ENCODE measurements at regions not wholly inside any gene's neighbourhood (a gene's known extent, or its start where the extent isn't known, plus 50 kb on each side); places are given as distances from the start of the nearest gene placed in this dataset.

DNA sequence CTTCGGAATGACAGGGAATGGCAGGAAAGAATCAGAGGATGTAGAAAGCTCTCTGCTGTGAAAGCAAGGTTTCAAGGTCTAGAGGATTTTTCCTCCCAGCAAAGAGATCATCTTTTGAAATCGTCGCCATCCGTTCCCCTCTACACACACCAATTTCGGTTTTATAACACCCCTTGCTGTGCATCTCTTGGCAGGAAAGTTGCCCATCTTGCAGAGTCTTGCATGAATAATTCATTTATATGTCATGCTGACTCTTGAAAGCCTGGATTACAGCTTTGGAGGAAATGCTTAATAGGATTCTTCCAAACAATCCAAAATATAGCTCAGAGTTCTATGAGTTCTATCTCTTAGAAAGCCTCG, 262.7 kb downstream of the CHL1 start:
- Mint-ChIP-seq H3K4me1 (no peaks in the 10 kb centered on the region), H3K27ac (no peak overlapping the region), H3K4me3 (no peak overlapping the region), H3K9me3 (peaks cover 0 to 3% (median 0%) of the 10 kb centered on the region in 7 donors), H3K36me3 (no peaks in the 10 kb centered on the region), H3K27me3 (no peaks in the 10 kb centered on the region)
- DNase-seq = no peak
- ATAC-seq (ENCODE audit: low read depth in 2 of 2) = no peak

DNA sequence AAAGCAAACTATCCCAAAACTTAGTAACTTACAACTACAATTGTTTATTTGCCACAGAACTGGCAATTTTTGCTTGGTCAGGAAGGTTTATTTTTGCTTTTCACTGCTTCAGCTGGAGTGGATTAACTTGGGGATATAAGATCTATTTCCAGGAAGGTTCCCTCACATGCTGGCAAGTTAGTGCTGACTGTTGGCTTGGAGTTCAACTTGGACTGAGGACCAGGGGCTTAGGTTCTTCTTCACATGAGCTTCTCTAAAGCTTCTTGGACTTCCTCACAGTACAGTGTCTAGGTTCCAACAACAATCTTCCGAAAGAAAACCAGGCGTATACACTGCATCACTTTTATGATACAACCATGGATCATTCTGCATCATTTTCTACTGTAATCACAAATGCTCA, 264.4 kb downstream of the CHL1 start:
- H3K4me1 Mint-ChIP-seq = no peaks in the 10 kb centered on the region
- no peaks in the 10 kb centered on the region for H3K36me3 Mint-ChIP-seq
- ATAC-seq (ENCODE audit: low read depth in 2 of 2) (no peak), DNase-seq (no peak)
- H3K4me3 Mint-ChIP-seq = no peak overlapping the region
- H3K27ac Mint-ChIP-seq = no peak overlapping the region
- peaks cover 0 to 3% (median 0%) of the 10 kb centered on the region in 7 donors for H3K9me3 Mint-ChIP-seq
- peaks cover 0 to under 1% (median 0%) of the 10 kb centered on the region in 3 donors for H3K27me3 Mint-ChIP-seq

DNA sequence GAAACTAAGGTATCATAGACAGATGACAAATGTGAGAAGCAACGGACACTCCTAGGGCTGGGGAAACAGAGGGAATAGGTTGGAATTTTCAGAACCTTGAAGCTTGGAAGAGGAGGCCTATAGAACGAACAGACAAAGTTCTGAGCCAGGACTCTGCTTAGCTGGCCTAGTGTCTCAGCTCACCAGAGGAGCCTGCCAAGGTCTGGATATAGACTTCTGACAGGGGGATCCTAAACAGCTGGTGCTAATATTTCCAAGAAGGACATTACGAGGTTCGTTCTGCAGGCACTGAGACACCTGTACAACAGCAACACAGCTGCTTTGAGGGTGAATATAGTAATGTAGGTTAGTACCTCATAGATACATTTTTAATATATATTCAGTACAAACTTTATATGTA, 266.3 kb downstream of the CHL1 start:
- no peak overlapping the region for H3K27ac Mint-ChIP-seq
- H3K27me3 Mint-ChIP-seq = peaks cover 0 to 10% (median 4%) of the 10 kb centered on the region in 3 donors
- H3K4me3 Mint-ChIP-seq = no peak overlapping the region
- no peaks in the 10 kb centered on the region for H3K36me3 Mint-ChIP-seq
- DNase-seq = no peak
- H3K4me1 Mint-ChIP-seq = no peaks in the 10 kb centered on the region
- H3K9me3 Mint-ChIP-seq = peaks cover 0 to 3% (median 0%) of the 10 kb centered on the region in 7 donors
- ATAC-seq (ENCODE audit: low read depth in 2 of 2) = no peak

DNA sequence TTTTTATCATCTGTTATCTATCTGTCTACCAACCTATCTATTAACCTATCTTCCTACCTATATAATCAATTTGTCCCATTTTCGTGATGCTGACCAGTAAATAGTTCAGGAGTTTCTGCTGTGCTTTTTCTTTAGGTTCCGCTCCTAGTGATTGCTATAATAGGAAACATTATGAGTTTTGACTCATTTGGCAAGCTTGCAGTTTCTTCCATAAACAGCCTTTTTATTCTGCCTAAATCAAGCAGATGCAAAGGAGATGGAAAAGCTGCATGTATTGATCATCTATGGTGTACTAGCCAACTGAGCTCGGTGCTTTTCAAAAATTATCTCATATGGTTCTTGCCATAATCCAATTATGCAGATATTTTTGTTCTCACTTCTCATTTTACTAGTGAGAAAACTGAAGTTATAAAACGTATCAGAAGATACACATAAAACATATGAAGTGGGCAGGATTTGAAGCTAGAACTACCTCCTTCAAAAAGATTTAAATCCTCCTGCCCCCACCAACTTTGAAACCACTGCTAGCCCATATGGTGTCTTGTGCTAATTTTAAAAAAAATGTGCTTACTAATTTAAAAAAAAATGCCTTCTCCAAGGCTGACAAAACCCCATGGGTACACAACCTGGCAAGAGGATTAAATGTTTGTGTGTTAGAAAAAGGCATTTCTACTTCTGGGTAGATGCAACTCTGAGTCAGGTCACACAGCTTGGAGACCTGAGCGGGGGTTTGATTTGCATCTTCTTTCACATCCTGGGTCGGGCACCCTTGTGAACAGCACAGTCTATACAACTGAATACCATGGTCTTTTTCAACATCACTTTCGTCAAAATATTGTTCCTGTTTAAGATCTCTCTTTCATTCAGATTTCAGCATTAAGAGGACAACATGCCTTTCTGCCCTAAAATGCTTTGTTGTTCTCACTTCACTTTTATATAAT, 267.0 kb downstream of the CHL1 start:
- DNase-seq (no peak), ATAC-seq (ENCODE audit: low read depth in 2 of 2) (peak in 1 of 2 donors; percentile 47)
- no peak overlapping the region for H3K4me3 Mint-ChIP-seq
- H3K36me3 Mint-ChIP-seq = no peaks in the 10 kb centered on the region
- H3K4me1 Mint-ChIP-seq = no peaks in the 10 kb centered on the region
- no peak overlapping the region for H3K27ac Mint-ChIP-seq
- peaks cover 0 to 13% (median 4%) of the 10 kb centered on the region in 3 donors for H3K27me3 Mint-ChIP-seq
- peaks cover 0 to 3% (median 0%) of the 10 kb centered on the region in 7 donors for H3K9me3 Mint-ChIP-seq

DNA sequence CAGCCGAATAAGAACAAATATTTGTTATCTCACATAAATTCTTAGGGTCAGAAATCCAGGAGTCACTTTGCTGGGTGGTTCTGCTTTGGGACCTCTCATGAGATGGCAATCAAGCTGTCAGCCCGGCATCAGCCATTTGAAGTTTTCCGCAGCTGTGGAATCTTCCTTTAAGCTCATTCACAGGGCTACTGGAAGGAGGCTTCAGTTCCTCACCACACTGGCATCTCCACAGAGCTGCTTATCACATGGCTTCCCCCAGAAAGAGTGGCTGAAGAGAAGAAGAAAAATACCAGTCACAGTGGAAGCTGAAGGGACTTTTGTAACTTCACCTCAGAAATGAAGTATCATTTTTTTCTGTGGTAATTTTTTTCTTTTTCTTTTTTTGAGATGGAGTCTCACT, 267.7 kb downstream of the CHL1 start:
- H3K36me3 Mint-ChIP-seq = no peaks in the 10 kb centered on the region
- no peaks in the 10 kb centered on the region for H3K4me1 Mint-ChIP-seq
- DNase-seq (no peak), ATAC-seq (ENCODE audit: low read depth in 2 of 2) (no peak)
- H3K4me3 Mint-ChIP-seq = peak overlapping the region in 1 of 8 donors; percentile 30
- no peak overlapping the region for H3K27ac Mint-ChIP-seq
- peaks cover 0 to 13% (median 4%) of the 10 kb centered on the region in 3 donors for H3K27me3 Mint-ChIP-seq
- H3K9me3 Mint-ChIP-seq = peaks cover 0 to 7% (median 0%) of the 10 kb centered on the region in 7 donors

DNA sequence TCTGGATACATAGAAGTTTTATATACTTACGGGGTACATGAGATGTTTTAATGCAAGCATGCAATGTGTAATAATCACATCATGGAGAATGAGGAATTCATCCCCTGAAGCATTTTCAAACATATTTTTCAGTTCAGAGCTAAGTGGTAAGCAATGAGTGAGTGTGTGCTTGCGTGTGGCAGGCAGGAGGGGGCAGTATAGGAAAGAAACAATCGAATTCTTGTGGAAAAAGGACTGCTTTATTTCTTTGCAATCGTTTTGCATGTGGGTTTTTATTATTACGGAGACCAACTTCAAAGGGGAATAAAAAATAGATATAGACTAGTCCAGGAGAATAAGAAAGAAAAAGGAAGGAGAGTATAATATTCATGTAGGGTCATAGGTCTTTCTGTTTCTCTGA, 271.6 kb downstream of the CHL1 start:
- no peak overlapping the region for H3K4me3 Mint-ChIP-seq
- DNase-seq = no peak
- no peaks in the 10 kb centered on the region for H3K4me1 Mint-ChIP-seq
- no peak overlapping the region for H3K27ac Mint-ChIP-seq
- no peaks in the 10 kb centered on the region for H3K36me3 Mint-ChIP-seq
- ATAC-seq (ENCODE audit: low read depth in 2 of 2) = no peak
- peaks cover 0 to 21% (median 11%) of the 10 kb centered on the region in 3 donors for H3K27me3 Mint-ChIP-seq
- peaks cover 4 to 19% (median 5%) of the 10 kb centered on the region in 7 donors for H3K9me3 Mint-ChIP-seq

DNA sequence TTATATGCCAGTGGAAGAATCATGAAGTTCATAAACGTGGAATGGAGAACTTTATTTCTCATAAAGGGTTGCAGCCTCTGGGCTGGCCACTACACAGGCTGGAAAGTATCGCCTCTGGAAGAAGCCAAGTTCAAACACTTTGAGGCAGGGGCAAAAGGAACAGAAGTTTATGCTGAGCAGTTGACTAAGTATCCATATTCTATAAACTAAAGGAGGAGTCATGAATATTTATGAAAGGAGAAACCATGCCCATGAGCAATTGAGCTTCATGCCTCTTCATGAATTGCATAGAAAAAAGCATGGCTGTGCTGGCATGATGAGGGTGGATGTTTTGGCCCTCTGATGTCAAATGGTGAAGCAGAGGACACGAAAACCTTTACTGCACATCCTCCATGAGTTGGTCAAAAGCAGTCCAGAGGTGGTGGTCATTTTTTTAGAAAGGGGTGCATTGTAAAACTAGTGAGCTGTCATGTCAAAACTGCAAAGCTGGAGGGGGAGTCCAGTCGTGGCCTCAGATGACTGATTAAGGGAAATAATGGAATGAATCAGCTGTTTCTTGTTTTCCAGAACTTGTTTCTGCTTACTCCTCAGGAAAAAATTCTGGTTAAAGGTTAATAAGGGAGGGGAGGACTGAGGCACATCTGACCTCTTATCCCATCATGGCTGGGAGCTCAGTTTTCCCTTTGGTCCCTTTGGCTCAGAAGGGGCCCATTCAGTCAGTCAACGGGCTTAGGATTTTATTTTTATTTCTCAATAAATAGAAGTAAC, 276.7 kb downstream of the CHL1 start:
- Mint-ChIP-seq H3K36me3 (peaks cover 0 to under 1% of the 10 kb centered on the region in 2 donors), H3K4me3 (no peak overlapping the region), H3K27me3 (peaks cover 0 to 9% (median 7%) of the 10 kb centered on the region in 3 donors), H3K9me3 (peaks cover 7 to 25% (median 12%) of the 10 kb centered on the region in 7 donors), H3K27ac (no peak overlapping the region), H3K4me1 (no peaks in the 10 kb centered on the region)
- ATAC-seq (ENCODE audit: low read depth in 2 of 2) = no peak
- no peak for DNase-seq

DNA sequence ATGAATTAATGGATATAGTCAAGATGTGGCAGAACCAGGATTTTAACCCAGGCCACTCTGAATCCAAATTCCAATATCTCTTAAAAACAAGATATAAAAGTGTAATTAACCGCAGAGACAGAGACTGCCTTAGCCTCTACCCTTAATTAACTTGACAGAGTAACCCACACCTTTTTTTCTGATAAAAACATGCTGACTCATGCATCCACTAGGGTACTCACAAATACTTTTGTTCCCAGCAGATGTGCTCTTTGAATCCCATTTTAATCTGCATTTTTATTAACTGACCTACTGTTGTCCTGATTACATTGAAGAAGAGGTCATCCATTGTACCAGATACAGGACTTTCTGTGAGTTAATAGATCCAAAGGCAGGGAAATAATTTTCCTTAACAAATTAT, 278.3 kb downstream of the CHL1 start:
- no peak for ATAC-seq (ENCODE audit: low read depth in 2 of 2)
- Mint-ChIP-seq H3K9me3 (peaks cover 11 to 33% (median 20%) of the 10 kb centered on the region in 7 donors), H3K4me3 (no peak overlapping the region)

DNA sequence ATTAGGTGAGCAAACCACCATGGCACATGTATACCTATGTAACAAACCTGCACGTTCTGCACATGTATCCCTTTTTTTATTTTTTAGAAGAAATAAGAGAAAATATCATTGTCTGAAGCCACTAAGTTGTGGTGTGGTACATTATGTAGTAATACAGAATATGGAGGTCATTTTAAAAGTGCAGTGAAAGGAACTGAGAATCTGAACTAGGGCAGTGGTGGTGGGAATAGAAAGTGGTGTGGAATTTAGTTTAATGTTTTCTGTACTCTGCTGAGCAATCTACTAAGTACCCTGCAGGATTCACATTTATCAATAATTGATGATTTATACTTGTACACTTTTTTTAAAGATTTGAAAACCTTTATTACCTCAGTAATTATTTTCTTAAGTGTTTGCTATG, 283.5 kb downstream of the CHL1 start:
- ATAC-seq (ENCODE audit: low read depth in 2 of 2) (no peak), DNase-seq (no peak)
- Mint-ChIP-seq H3K27me3 (peaks cover 0 to 4% (median 0%) of the 10 kb centered on the region in 3 donors), H3K27ac (no peak overlapping the region), H3K36me3 (peaks cover 0 to 5% of the 10 kb centered on the region in 2 donors), H3K9me3 (peaks cover 7 to 23% (median 13%) of the 10 kb centered on the region in 7 donors), H3K4me1 (no peaks in the 10 kb centered on the region), H3K4me3 (no peak overlapping the region)

More for the DNA sequence above, 278.3 kb downstream of the CHL1 start:
- no peak for DNase-seq
- peaks cover 0 to 10% (median 6%) of the 10 kb centered on the region in 3 donors for H3K27me3 Mint-ChIP-seq
- no peaks in the 10 kb centered on the region for H3K4me1 Mint-ChIP-seq
- H3K36me3 Mint-ChIP-seq = peaks cover 0 to 5% of the 10 kb centered on the region in 2 donors
- H3K27ac Mint-ChIP-seq = no peak overlapping the region

DNA sequence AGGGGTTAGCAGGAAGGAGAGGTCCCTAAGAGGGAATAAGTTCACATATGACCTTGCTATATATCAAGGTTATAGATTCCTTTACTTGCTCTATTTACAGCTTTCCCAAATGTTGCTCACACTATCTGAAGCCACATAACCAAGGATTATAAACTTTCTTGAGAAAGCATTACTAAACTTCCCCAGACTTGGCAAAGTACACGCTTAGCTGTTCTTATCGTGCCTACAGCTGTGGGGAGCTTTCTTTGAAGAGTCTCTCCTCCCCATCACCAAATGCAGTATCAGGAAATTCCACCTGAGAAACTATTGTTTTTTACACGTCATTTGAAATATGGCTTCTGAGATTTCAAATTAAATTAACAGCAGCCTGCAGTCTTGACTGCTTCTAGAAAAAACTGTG, 284.5 kb downstream of the CHL1 start:
- Mint-ChIP-seq H3K4me3 (no peak overlapping the region), H3K4me1 (no peaks in the 10 kb centered on the region), H3K27me3 (peaks cover 0 to 4% (median 0%) of the 10 kb centered on the region in 3 donors)

DNA sequence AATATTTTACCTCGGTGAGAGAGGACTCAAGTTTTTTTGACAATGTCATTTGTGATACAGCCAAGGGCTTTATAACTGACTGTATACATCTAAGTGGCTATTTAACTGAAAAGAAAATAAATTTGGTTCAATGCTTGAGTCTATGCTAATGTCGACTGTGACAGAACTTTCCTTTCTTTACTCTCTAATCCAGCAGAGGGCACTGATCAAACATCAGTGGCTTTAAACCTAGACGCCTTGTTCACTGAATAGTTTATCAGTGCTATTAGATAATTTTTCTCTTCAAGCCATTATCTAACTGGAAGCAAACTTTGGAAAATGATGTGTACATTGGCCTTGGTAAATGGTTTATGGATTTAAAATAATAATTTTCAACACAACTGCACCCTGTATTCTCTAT, 285.1 kb downstream of the CHL1 start:
- DNase-seq = no peak
- H3K9me3 Mint-ChIP-seq = peaks cover 7 to 20% (median 11%) of the 10 kb centered on the region in 7 donors

More for the DNA sequence above, 284.5 kb downstream of the CHL1 start:
- DNase-seq (no peak), ATAC-seq (ENCODE audit: low read depth in 2 of 2) (no peak)
- Mint-ChIP-seq H3K27ac (no peak overlapping the region), H3K36me3 (peaks cover 0 to 5% of the 10 kb centered on the region in 2 donors), H3K9me3 (peaks cover 7 to 20% (median 13%) of the 10 kb centered on the region in 7 donors)

DNA sequence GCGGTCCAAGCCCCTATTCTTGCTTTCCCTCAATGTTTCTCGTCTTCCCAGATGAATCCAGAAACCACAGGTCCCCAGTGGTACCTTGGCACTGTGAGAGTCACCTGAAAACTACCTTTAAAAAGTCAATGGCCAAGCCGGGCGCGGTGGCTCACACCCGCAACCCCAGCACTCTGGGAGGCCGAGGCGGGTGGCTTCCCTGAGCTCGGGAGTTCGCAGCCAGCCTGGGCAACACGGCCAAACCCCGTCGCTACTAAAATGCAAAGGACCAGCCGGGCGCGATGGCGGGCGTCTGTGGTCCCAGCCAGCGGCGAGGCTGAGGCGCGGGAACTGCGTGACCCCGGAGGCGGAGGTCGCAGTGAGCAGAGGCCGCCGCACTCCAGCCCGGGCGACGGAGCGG, 285.9 kb downstream of the CHL1 start:
- ATAC-seq (ENCODE audit: low read depth in 2 of 2) (no peak), DNase-seq (no peak)
- Mint-ChIP-seq H3K27me3 (peaks cover 0 to 4% (median 0%) of the 10 kb centered on the region in 3 donors), H3K27ac (no peak overlapping the region), H3K36me3 (peaks cover 0 to 5% of the 10 kb centered on the region in 2 donors), H3K4me3 (no peak overlapping the region), H3K9me3 (peaks cover 4 to 20% (median 11%) of the 10 kb centered on the region in 7 donors), H3K4me1 (no peaks in the 10 kb centered on the region)

More for the DNA sequence above, 285.1 kb downstream of the CHL1 start:
- H3K27ac Mint-ChIP-seq = no peak overlapping the region
- peaks cover 0 to 5% of the 10 kb centered on the region in 2 donors for H3K36me3 Mint-ChIP-seq
- no peak overlapping the region for H3K4me3 Mint-ChIP-seq
- ATAC-seq (ENCODE audit: low read depth in 2 of 2) = no peak
- no peaks in the 10 kb centered on the region for H3K4me1 Mint-ChIP-seq
- H3K27me3 Mint-ChIP-seq = peaks cover 0 to 4% (median 0%) of the 10 kb centered on the region in 3 donors

DNA sequence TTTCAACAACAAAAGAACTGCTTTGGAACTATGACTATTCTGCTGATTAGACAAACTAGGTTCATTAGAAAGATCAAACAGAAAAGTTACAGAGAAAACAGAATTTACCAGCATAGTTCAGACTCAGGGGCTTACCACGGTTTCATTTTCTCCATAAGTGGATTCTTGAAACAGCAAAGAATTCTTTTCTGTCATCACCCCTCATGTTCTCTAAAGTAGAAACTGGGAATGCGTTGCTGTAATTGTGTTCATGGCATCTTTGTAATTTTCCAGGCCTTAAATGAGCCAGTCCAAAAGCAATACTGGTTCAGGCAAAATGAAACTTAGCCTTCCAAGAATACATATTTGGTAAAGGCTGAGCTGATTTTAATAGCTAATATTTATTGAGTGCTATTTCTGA, 287.8 kb downstream of the CHL1 start:
- peaks cover 0 to 4% (median 0%) of the 10 kb centered on the region in 3 donors for H3K27me3 Mint-ChIP-seq
- no peaks in the 10 kb centered on the region for H3K4me1 Mint-ChIP-seq
- DNase-seq = no peak
- no peak overlapping the region for H3K4me3 Mint-ChIP-seq
- H3K9me3 Mint-ChIP-seq = peaks cover 0 to 10% (median 3%) of the 10 kb centered on the region in 7 donors
- ATAC-seq (ENCODE audit: low read depth in 2 of 2) = no peak
- no peak overlapping the region for H3K27ac Mint-ChIP-seq
- H3K36me3 Mint-ChIP-seq = no peaks in the 10 kb centered on the region

Data from naive B cell (primary cell).